A673 (cell line): ENCODE measurements at regions not wholly inside any gene's neighbourhood (a gene's known extent, or its start where the extent isn't known, plus 50 kb on each side); places are given as distances from the start of the nearest gene placed in this dataset.

ENCODE experiments used
- BruUV-seq: library from RNA; stranded (reverse); fragments of 400-500 nt; replicated peaks from 2 replicates; lab custom pipeline; 2021; lab: Mats Ljungman, UMichigan
- CTCF ChIA-PET: fragments of 300-600 bp; sonication (Branson Sonifier 250); formaldehyde crosslinking; loops from one replicate; lab custom pipeline; 2022; ENCODE audit warnings: antibody characterized with exemption; lab: Charles Lee
- POLR2A ChIA-PET: fragments of 300-600 bp; sonication (Branson Sonifier 250); formaldehyde crosslinking; loops from one replicate; lab custom pipeline; 2022; ENCODE audit warnings: antibody characterized with exemption; ENCODE audit not compliant: low non-redundant PET; lab: Charles Lee
- DNase-seq: peaks from one replicate; pipeline ENCODE4 v3.0.0-alpha.2; 2015; ENCODE audit warnings: low spot score
- H3K27ac ChIP-seq: fragments of 200-600 bp; sonication (generic); 2 replicates; pipeline ENCODE4 v1.5.1; 2016; ENCODE audit warnings: mixed run types, low read depth, mild to moderate bottlenecking, mixed read lengths, antibody characterized with exemption, low read length; ENCODE audit not compliant: poor library complexity, severe bottlenecking
- H3K27me3 ChIP-seq: fragments of 200-600 bp; sonication (generic); replicated peaks from 2 replicates; pipeline ENCODE4 v1.6.1; 2017; ENCODE audit warnings: mixed run types, low read depth, mild to moderate bottlenecking, mixed read lengths, antibody characterized with exemption, low read length; ENCODE audit not compliant: insufficient read depth, poor library complexity
- H3K36me3 ChIP-seq: fragments of 200-600 bp; sonication (generic); 2 replicates; pipeline ENCODE4 v1.6.1; 2016; ENCODE audit warnings: mixed run types, mild to moderate bottlenecking, mixed read lengths, antibody characterized with exemption, low read length; ENCODE audit not compliant: insufficient read depth, poor library complexity, severe bottlenecking
- H3K4me1 ChIP-seq: fragments of 200-600 bp; sonication (generic); 2 replicates; pipeline ENCODE4 v1.6.1; 2017; ENCODE audit warnings: mixed run types, mild to moderate bottlenecking, mixed read lengths, antibody characterized with exemption, low read length; ENCODE audit not compliant: insufficient read depth, poor library complexity, severe bottlenecking
- H3K4me3 ChIP-seq: fragments of 200-600 bp; sonication (generic); 2 replicates; pipeline ENCODE4 v1.5.1; 2016; ENCODE audit warnings: low read depth, mixed run types, mild to moderate bottlenecking, mixed read lengths, low read length; ENCODE audit not compliant: poor library complexity, severe bottlenecking
- H3K9me3 ChIP-seq: fragments of 200-600 bp; sonication (generic); 2 replicates; pipeline ENCODE4 v1.6.1; 2016; ENCODE audit warnings: mixed run types, low read depth, mild to moderate bottlenecking, mixed read lengths, antibody characterized with exemption, low read length; ENCODE audit not compliant: poor library complexity, severe bottlenecking
- EZH2 ChIP-seq: fragments of 200-600 bp; sonication (generic); IDR thresholded peaks from 2 replicates; pipeline ENCODE4 v1.6.1; 2017; ENCODE audit warnings: borderline replicate concordance, low read depth, mild to moderate bottlenecking, mixed read lengths, antibody characterized with exemption, low read length; ENCODE audit not compliant: poor library complexity, severe bottlenecking
- intact Hi-C: fragments of 100-400 bp; cut with micrococcal nuclease; formaldehyde crosslinking; loops from one replicate; pipeline ENCODE4 v1.10.0; 2022; ENCODE audit not compliant: unreplicated experiment
- TF ChIP-seq, protein P1 (sequence below): fragments of 300-800, 200-600 bp; sonication (generic); conservative IDR thresholded peaks from 2 replicates; pipeline ENCODE4 v1.5.1; 2017; ENCODE audit warnings: low read depth, mild to moderate bottlenecking, antibody characterized with exemption, low read length, moderate library complexity, mixed read lengths

DNA sequence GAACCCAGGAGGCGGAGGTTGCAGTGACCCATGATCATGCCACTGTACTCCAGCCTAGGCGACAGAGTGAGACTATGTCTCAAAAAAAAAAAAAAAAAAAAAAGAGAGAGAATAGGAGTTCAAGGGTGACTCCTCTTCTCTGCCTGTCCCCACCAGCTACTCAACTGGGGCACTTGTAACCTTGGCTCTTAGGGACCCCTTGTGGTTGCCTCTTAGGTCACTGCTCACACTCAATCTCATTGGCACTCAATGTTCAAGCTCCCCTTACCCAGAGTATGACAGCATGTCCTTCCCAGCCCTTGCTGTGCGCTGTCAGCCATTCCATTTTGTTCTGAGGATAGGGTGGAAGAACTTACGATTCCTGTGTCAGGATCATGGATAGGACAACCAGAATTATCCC is 82.4 kb upstream of the BEND4 start:
- no TSS peak for BruUV-seq
- no peak overlapping the region for H3K4me3 ChIP-seq
- no peaks in the 10 kb centered on the region for H3K36me3 ChIP-seq
- H3K27me3 ChIP-seq = peaks cover 8% of the 10 kb centered on the region
- no peaks in the 10 kb centered on the region for H3K4me1 ChIP-seq
- no peak for DNase-seq
- ChIA-PET CTCF (interaction anchor here (0.7 kb wide), 1 partner anchor 289 kb away, joined by 7 read pairs; no protein-coding TSS in a partner anchor), POLR2A (no interaction called here)
- TF ChIP-seq, protein P1, sequence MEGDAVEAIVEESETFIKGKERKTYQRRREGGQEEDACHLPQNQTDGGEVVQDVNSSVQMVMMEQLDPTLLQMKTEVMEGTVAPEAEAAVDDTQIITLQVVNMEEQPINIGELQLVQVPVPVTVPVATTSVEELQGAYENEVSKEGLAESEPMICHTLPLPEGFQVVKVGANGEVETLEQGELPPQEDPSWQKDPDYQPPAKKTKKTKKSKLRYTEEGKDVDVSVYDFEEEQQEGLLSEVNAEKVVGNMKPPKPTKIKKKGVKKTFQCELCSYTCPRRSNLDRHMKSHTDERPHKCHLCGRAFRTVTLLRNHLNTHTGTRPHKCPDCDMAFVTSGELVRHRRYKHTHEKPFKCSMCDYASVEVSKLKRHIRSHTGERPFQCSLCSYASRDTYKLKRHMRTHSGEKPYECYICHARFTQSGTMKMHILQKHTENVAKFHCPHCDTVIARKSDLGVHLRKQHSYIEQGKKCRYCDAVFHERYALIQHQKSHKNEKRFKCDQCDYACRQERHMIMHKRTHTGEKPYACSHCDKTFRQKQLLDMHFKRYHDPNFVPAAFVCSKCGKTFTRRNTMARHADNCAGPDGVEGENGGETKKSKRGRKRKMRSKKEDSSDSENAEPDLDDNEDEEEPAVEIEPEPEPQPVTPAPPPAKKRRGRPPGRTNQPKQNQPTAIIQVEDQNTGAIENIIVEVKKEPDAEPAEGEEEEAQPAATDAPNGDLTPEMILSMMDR = no peak
- no peak for TF ChIP-seq EZH2
- intact Hi-C loops = no loop called here
- H3K9me3 ChIP-seq = no peaks in the 10 kb centered on the region
- no peak overlapping the region for H3K27ac ChIP-seq

DNA sequence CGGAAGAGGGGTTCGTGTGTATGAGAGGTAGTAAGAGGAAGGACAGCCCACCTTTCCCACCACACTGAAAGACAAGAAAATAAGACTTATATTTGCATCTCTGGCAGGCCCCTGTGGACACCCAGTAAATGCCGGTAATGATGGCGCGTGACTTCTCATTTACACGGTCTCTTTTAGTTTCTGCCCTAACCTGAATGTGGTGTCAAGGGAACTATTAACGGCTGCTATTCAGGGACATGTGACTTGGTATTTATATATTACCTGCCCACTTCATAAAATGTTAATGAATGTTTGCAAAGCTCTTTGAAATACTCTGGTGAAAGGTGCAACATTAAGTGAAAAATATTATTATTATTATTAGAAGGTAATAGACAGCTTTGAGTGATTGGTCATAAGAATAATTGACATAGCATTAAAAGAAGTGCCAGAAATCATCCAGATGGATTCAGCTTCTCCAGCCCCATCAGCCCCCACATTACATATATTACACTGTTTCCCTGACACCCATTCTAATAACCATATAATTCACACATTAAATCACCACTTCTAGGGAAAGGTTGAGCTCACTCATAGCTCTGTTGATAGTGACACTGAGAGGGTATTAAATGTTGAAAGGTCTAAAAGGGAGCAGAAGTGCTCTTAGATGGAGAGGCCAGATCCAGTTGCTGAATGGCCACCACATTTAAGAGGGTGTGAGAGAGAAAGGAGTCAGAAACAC is 83.0 kb upstream of the BEND4 start:
- BruUV-seq = no TSS peak

DNA sequence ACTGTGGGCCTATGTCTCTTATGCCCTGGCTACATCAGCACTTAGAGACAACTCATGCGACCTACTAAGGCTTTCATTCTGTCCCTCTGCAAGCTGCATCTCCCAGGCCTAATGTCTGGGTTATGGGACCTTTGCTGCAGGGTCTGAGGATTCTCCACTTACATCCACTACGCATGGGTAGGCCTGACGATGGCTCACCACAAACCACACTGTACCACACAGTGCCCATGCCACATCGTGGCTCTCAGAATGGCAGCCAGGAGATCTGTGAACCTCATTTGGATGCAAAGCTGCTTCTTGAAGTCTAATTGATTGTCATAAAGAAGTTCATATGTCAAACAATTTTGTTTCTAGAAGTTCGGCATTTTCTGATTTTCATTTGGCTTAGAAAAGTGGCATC is 84.6 kb upstream of the BEND4 start:
- no peak for DNase-seq
- ChIA-PET POLR2A (no interaction called here), CTCF (no interaction called here)
- H3K9me3 ChIP-seq = no peaks in the 10 kb centered on the region
- BruUV-seq = no TSS peak
- H3K27me3 ChIP-seq = peaks cover 8% of the 10 kb centered on the region
- H3K36me3 ChIP-seq = no peaks in the 10 kb centered on the region
- no peak overlapping the region for H3K4me3 ChIP-seq
- TF ChIP-seq EZH2 = no peak
- TF ChIP-seq, protein P1 = no peak
- H3K4me1 ChIP-seq = no peaks in the 10 kb centered on the region
- intact Hi-C loops = no loop called here
- no peak overlapping the region for H3K27ac ChIP-seq

More for the DNA sequence above, 83.0 kb upstream of the BEND4 start:
- H3K4me3 ChIP-seq = no peak overlapping the region
- no peaks in the 10 kb centered on the region for H3K9me3 ChIP-seq
- peaks cover 8% of the 10 kb centered on the region for H3K27me3 ChIP-seq
- TF ChIP-seq EZH2 = no peak
- TF ChIP-seq, protein P1 = no peak
- no peak overlapping the region for H3K27ac ChIP-seq
- intact Hi-C loops = no loop called here
- ChIA-PET CTCF (no interaction called here), POLR2A (no interaction called here)
- no peaks in the 10 kb centered on the region for H3K36me3 ChIP-seq
- DNase-seq = no peak
- no peaks in the 10 kb centered on the region for H3K4me1 ChIP-seq
